ENCODE measurements at regions not wholly inside any gene's neighbourhood (a gene's known extent, or its start where the extent isn't known, plus 50 kb on each side); places are given as distances from the start of the nearest gene placed in this dataset.
A peak's percentile ranks its signal among the peaks of the same experiment; 100 is the strongest.

DNA sequence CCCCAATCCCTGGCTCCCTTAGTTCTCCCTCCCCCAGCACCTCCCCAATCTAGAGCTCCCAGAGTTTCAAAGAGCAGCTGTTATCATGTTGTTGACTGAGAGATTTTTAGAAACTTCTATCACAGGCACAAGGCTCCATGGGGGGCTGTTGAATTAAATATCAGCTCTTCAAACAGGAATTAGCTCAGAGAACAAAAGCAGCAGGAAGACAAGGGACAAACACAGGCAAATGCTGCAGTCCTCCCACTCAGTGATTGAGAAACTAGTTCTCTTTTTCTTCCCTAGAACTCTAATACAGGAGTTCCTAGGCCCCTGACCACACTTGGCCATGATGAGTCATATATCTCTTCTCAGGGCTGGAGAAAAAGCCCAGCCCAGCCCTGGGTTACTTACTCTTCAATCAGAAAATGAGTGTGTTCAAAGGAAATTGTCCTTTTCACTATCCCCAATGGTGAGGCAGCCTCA lies 262.1 kb downstream of the IGSF11 start (continued):
- TF ChIP-seq, protein P1, sequence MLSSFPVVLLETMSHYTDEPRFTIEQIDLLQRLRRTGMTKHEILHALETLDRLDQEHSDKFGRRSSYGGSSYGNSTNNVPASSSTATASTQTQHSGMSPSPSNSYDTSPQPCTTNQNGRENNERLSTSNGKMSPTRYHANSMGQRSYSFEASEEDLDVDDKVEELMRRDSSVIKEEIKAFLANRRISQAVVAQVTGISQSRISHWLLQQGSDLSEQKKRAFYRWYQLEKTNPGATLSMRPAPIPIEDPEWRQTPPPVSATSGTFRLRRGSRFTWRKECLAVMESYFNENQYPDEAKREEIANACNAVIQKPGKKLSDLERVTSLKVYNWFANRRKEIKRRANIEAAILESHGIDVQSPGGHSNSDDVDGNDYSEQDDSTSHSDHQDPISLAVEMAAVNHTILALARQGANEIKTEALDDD (IDR thresholded peaks at IDR 0.05), result peak; percentile 75; the same call in 1 of the 2 replicates
- TF ChIP-seq SMARCE1 (IDR thresholded peaks at IDR 0.05) (no peak), ZNF79 (CRISPR knock-in tag; IDR thresholded peaks at IDR 0.05; ENCODE audit: low read depth) (no peak), JUND (IDR thresholded peaks at IDR 0.05; ENCODE audit: borderline replicate concordance, low read depth, low read length) (peak; percentile 85), JUND (tag; IDR thresholded peaks at IDR 0.05; ENCODE audit: borderline replicate concordance, low read depth, low read length) (peak; percentile 69; the same call in 1 of the 3 replicates), YBX1 (IDR thresholded peaks at IDR 0.05) (no peak)
- TF ChIP-seq, protein P2, sequence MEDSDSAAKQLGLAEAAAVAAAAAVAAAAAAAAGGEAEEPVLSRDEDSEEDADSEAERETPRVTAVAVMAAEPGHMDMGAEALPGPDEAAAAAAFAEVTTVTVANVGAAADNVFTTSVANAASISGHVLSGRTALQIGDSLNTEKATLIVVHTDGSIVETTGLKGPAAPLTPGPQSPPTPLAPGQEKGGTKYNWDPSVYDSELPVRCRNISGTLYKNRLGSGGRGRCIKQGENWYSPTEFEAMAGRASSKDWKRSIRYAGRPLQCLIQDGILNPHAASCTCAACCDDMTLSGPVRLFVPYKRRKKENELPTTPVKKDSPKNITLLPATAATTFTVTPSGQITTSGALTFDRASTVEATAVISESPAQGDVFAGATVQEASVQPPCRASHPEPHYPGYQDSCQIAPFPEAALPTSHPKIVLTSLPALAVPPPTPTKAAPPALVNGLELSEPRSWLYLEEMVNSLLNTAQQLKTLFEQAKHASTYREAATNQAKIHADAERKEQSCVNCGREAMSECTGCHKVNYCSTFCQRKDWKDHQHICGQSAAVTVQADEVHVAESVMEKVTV (CRISPR knock-in tag; IDR thresholded peaks at IDR 0.05), result no peak

DNA sequence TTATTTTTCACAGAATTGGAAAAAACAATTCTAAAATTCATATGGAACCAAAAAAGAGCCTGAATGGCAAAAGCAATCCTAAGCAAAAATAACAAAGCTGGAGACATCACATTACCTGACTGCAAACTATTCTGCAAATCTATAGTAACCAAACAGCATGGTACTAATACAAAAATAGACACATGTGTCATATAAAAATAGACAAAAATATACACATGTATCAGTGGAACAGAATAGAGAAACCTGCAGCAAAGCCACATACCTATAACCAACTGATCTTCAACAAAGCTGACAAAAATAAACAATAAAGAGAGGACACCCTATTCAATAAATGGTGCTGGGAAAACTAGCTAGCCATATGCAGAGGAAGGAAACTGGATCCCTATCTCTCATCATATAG lies 259.6 kb downstream of the IGSF11 start:
- Histone ChIP-seq H3K27me3 (ENCODE audit: control insufficient read depth in 2 of 2, insufficient read depth in 2 of 2, low read length in 2 of 2) (no peaks in the 10 kb centered on the region), H3K4me3 (no peak overlapping the region), H3K9ac (ENCODE audit: insufficient read depth in 1 of 2, low read depth in 2 of 2, low read length in 2 of 2) (no peak overlapping the region), H2AFZ (ENCODE audit: low read depth, low read length) (no peak overlapping the region), H3K9me1 (ENCODE audit: control insufficient read depth, insufficient read depth, low read length) (no peaks in the 10 kb centered on the region), H4K20me1 (replicated peaks; ENCODE audit: control insufficient read depth, insufficient read depth, low read length) (no peaks in the 10 kb centered on the region), H3K4me1 (replicated peaks in 1 of 2; ENCODE audit: control insufficient read depth in 2 of 2, insufficient read depth in 2 of 2, low read length in 2 of 2) (peaks cover 0 to 2% of the 10 kb centered on the region in 2 experiments; a peak in 3 of 5 replicates), H3K79me2 (ENCODE audit: control insufficient read depth, insufficient read depth, low read length) (no peaks in the 10 kb centered on the region; the same call in 2 of the 3 replicates), H3K9me3 (replicated peaks; ENCODE audit: control insufficient read depth, insufficient read depth, low read depth, low read length) (no peaks in the 10 kb centered on the region), H3K27ac (ENCODE audit: extremely low read depth, low read depth, low read length) (no peak overlapping the region), H3K36me3 (ENCODE audit: control insufficient read depth, insufficient read depth, low read length) (no peaks in the 10 kb centered on the region), H3K4me2 (ENCODE audit: insufficient read depth, low read length) (no peak overlapping the region)
- DNase-seq (ENCODE audit: extremely low read depth in 1 of 4, low spot score in 3 of 4), result no peak
- no TSS peak for BruUV-seq (replicated peaks)
- intact Hi-C loops (cut with micrococcal nuclease), result no loop called here
- ChIA-PET POLR2A (no interaction called here), CTCF (ENCODE audit: low intra/inter-chr PET ratio) (no interaction called here)
- in situ Hi-C loops (cut with MboI), result no loop called here
- no peak for FAIRE-seq
- ATAC-seq, result no peak
- TF ChIP-seq COPS2 (conservative IDR thresholded peaks at IDR 0.05) (no peak), ZNF668 (CRISPR knock-in tag; IDR thresholded peaks at IDR 0.05) (no peak), ETV6 (IDR thresholded peaks at IDR 0.05; ENCODE audit: borderline replicate concordance in 1 of 2, low read depth in 2 of 2, low read length in 1 of 2) (no peak), ETV6 (CRISPR knock-in tag; IDR thresholded peaks at IDR 0.05; ENCODE audit: borderline replicate concordance) (no peak), PPARD (CRISPR knock-in tag; IDR thresholded peaks at IDR 0.05) (no peak), ZNF165 (CRISPR knock-in tag; IDR thresholded peaks at IDR 0.05; ENCODE audit: borderline replicate concordance) (no peak), KAT2B (IDR thresholded peaks at IDR 0.05; ENCODE audit: low read depth, low read length) (no peak), KHSRP (IDR thresholded peaks at IDR 0.05) (no peak)
- TF ChIP-seq, protein P3, sequence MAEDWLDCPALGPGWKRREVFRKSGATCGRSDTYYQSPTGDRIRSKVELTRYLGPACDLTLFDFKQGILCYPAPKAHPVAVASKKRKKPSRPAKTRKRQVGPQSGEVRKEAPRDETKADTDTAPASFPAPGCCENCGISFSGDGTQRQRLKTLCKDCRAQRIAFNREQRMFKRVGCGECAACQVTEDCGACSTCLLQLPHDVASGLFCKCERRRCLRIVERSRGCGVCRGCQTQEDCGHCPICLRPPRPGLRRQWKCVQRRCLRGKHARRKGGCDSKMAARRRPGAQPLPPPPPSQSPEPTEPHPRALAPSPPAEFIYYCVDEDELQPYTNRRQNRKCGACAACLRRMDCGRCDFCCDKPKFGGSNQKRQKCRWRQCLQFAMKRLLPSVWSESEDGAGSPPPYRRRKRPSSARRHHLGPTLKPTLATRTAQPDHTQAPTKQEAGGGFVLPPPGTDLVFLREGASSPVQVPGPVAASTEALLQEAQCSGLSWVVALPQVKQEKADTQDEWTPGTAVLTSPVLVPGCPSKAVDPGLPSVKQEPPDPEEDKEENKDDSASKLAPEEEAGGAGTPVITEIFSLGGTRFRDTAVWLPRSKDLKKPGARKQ (CRISPR knock-in tag; IDR thresholded peaks at IDR 0.05), result no peak
- TF ChIP-seq, protein P4, sequence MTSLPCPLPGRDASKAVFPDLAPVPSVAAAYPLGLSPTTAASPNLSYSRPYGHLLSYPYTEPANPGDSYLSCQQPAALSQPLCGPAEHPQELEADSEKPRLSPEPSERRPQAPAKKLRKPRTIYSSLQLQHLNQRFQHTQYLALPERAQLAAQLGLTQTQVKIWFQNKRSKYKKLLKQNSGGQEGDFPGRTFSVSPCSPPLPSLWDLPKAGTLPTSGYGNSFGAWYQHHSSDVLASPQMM (CRISPR knock-in tag; IDR thresholded peaks at IDR 0.05), result no peak

All from K562 (cell line).